ENCODE measurements at regions not wholly inside any gene's neighbourhood (a gene's known extent, or its start where the extent isn't known, plus 50 kb on each side); places are given as distances from the start of the nearest gene placed in this dataset.

DNA sequence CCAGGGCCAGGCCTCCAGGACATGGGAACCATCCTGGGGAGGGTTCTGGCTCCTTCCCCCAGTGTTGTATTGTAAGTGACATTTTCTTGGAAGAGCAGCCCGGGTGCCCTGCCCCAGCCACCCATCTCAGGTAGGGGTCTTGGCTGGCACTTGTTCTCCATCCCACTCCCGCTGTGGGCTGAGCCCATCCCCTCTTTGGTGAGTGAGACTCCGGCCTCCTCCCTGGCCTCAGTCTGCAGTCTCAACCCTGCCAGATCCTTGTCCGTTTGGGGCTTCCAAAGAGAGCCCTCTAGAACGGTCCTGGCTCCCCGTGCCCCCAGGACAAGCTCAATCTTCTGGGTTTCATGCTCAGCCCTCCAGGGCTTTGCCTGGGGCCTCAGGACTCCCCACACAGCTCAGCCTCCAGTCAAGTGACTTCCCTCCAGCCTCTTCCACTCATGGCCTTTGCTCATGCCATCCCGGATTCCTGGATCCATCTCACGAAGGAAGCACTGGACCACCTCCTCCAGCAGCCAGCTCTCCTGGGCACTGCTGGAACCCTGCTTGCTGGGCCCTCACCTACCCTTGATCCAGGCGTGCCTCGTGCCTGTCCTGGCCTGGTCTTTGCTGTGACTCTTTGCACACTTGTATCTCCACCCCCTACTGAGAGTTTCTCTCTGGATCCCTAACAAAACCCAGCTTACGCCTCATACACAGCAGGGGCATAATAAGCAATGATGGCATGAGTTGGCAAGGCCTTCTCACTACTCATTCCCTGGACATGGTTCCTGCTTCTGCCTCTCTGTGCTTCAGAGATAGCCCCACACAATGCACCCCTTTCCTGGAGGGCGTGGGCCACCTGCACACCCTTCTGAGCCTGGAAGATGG lies 297.4 kb upstream of the RTL1 start:
- no peak for TF ChIP-seq EZH2 (IDR thresholded peaks at IDR 0.05; ENCODE audit: low read depth, unreplicated experiment)
- TF ChIP-seq, protein P1, sequence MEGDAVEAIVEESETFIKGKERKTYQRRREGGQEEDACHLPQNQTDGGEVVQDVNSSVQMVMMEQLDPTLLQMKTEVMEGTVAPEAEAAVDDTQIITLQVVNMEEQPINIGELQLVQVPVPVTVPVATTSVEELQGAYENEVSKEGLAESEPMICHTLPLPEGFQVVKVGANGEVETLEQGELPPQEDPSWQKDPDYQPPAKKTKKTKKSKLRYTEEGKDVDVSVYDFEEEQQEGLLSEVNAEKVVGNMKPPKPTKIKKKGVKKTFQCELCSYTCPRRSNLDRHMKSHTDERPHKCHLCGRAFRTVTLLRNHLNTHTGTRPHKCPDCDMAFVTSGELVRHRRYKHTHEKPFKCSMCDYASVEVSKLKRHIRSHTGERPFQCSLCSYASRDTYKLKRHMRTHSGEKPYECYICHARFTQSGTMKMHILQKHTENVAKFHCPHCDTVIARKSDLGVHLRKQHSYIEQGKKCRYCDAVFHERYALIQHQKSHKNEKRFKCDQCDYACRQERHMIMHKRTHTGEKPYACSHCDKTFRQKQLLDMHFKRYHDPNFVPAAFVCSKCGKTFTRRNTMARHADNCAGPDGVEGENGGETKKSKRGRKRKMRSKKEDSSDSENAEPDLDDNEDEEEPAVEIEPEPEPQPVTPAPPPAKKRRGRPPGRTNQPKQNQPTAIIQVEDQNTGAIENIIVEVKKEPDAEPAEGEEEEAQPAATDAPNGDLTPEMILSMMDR (conservative IDR thresholded peaks at IDR 0.05; ENCODE audit: low read depth in 2 of 2): no peak
